Daoy (cell line): ENCODE measurements at regions not wholly inside any gene's neighbourhood (a gene's known extent, or its start where the extent isn't known, plus 50 kb on each side); places are given as distances from the start of the nearest gene placed in this dataset.

Source experiments
- DNase-seq: peaks from one replicate; pipeline ENCODE4 v3.0.0-alpha.2; 2015; ENCODE audit warnings: low read depth

GRCh38 chr18:25873833-25874232, 216.6 kb downstream of the SS18 start:
- no peak for DNase-seq

- DNase-seq, result no peak
Observed at GRCh38 chr18:25866331-25866730, 224.1 kb downstream of the SS18 start.

- peak; percentile 2 for DNase-seq
Observed at GRCh38 chr18:25862881-25863600, 227.4 kb downstream of the SS18 start.

GRCh38 chr18:25853691-25854433, 236.6 kb downstream of the SS18 start:
- peak; percentile 19 for DNase-seq

- DNase-seq, result no peak
Observed at GRCh38 chr18:25843791-25844190, 246.6 kb downstream of the SS18 start.

- DNase-seq, result no peak
Observed at GRCh38 chr18:25842665-25843064, 247.7 kb downstream of the SS18 start.

- no peak for DNase-seq
Observed at GRCh38 chr18:25834061-25834460, 256.4 kb downstream of the SS18 start.

GRCh38 chr18:25832001-25832604, 258.3 kb downstream of the SS18 start:
- DNase-seq, result peak; percentile 69

- no peak for DNase-seq
Observed at GRCh38 chr18:25831301-25831701, 259.1 kb downstream of the SS18 start.

GRCh38 chr18:25830787-25831186, 259.6 kb downstream of the SS18 start:
- no peak for DNase-seq

GRCh38 chr18:25827961-25828561, 262.4 kb downstream of the SS18 start:
- DNase-seq, result no peak

- peak; percentile 21 for DNase-seq
Observed at GRCh38 chr18:25827228-25827627, 263.2 kb downstream of the SS18 start.

GRCh38 chr18:25826823-25827222, 263.6 kb downstream of the SS18 start:
- DNase-seq, result no peak

- no peak for DNase-seq
Observed at GRCh38 chr18:25825979-25826776, 264.2 kb downstream of the SS18 start.

- no peak for DNase-seq
Observed at GRCh38 chr18:25825056-25825455, 265.4 kb downstream of the SS18 start.

- DNase-seq, result no peak
Observed at GRCh38 chr18:25819746-25820363, 270.6 kb downstream of the SS18 start.

- DNase-seq, result no peak
Observed at GRCh38 chr18:25818505-25818904, 271.9 kb downstream of the SS18 start.

GRCh38 chr18:25817546-25818237, 272.7 kb downstream of the SS18 start:
- DNase-seq, result no peak

- DNase-seq, result no peak
Observed at GRCh38 chr18:25815659-25816058, 274.8 kb downstream of the SS18 start.

GRCh38 chr18:25814841-25815458, 275.5 kb downstream of the SS18 start:
- no peak for DNase-seq
